ENCODE measurements at regions not wholly inside any gene's neighbourhood (a gene's known extent, or its start where the extent isn't known, plus 50 kb on each side); places are given as distances from the start of the nearest gene placed in this dataset.

GRCh38 chr11:111006227-111006626, 239.3 kb upstream of the POU2AF2 start:
- no peak for TF ChIP-seq ZNF274 (IDR thresholded peaks at IDR 0.05; ENCODE audit: low read depth, low read length)
- no peak for TF ChIP-seq YY1 (IDR thresholded peaks at IDR 0.05; ENCODE audit: insufficient read depth, insufficient read length)
